Sciatic nerve (tissue), 2 donors: ENCODE measurements at regions not wholly inside any gene's neighbourhood (a gene's known extent, or its start where the extent isn't known, plus 50 kb on each side); places are given as distances from the start of the nearest gene placed in this dataset.
"Not testable (repeated sequence)": the region's sequence is repeated elsewhere in the genome, so short reads cannot be mapped to it uniquely, and the experiment has no call there.

Source experiments
- ATAC-seq: fragments of 200-7000 bp; cut with Tn5 transposase; one replicate; pipeline ENCODE4 v1.9.1; 2020; ENCODE audit warnings: mild to moderate bottlenecking, moderate library complexity
- DNase-seq: peaks from one replicate; pipeline ENCODE4 v3.0.0-alpha.2; 2020; ENCODE audit warnings: low spot score
- intact Hi-C: fragments of 100-400 bp; cut with DNase I; formaldehyde crosslinking; loops from one replicate; pipeline ENCODE4 v1.14.2; 2022
- donor health status: DM: no; HTN: no; CAD: no.
- donor health status: DM: no; HTN: no; CAD: no.

GRCh38 chr9:94033383-94033782 is 50.9 kb upstream of the PTPDC1 start:
- ATAC-seq (no peak), DNase-seq (no peak)
- intact Hi-C loops, result no loop called here

DNA sequence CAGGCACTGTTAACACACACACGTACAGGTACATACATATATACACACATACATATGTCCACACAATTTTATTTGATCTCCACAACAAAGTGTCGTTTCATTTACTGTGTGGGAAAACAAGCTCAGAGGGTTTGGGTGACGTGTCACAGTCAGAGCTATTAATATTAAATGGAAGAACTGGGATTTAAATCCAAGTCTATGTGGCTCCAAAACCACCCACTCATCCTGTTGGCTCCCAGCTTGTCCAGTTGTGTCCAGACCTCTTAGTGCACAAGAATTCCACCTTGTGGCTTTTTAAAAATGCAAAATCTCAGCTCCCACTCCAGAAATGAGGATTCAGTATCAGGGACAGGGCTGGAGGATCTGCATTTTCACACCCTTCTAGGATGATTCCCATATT is 52.3 kb upstream of the PTPDC1 start:
- DNase-seq (no peak), ATAC-seq (no peak)
- intact Hi-C loops, result no loop called here

DNA sequence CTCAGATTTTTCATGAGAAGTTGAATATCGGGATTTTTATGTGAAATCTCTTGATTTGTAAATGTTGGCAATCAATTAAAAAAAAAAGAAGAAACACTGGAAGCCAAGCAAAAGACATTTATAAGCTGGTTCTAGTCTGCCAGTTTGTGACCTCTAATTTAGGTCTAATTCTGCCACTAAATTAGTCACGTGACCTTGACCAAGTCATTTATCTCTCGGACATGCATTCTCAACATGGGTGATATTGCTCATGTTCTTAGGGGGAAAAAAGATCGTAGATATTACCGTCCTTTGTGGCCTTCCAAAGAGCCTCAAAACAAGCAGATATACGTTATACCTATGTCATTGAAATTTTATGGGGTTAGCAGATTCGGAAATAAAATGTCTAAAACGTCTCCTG is 52.9 kb upstream of the PTPDC1 start:
- intact Hi-C loops, result no loop called here
- DNase-seq (no peak), ATAC-seq (no peak)

DNA sequence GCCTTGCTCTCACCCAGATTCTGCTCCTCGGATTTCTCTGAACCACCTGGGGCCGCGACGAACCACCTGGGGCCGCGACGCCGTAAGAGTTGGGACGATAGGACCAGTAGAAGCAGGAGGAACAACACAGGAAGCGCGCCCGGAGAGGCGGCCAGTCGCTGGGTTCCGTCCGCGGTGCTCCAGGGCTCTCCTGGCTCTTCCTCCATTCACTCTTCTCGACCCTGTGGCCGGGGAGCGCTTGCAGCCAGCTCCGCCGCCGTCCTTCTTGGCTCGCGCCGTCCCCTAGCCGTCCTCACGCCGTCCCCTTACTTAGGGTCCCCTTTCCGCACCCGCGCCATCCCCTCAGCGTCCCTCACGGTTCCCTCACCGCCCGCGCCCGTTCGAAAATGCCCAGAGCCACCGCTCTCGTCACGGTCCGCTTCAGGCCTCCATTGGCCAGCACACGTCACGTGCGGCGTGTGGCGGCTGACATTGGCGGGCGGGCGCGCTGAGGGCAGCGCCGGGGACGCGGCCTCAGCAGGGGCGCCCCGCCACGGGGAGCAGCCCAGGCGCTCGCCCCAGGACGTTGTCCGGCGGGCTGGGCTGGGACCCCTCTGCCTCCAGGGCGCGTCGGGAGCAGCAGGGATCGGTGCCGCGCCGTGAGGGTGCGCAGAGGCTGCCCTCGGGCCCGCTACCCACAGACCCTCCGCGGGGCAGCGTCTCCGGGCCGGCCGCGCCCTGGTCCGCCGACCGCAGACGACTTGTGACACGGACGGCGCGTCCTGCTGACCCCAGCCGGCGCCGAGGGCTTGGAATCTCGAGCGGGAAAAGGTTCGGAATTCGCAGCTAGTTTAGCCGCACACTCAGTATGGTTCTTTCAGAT is 53.7 kb upstream of the PTPDC1 start:
- intact Hi-C loops, result no loop called here
- peak; percentile 100 for ATAC-seq
- peak; percentile 93 for DNase-seq

DNA sequence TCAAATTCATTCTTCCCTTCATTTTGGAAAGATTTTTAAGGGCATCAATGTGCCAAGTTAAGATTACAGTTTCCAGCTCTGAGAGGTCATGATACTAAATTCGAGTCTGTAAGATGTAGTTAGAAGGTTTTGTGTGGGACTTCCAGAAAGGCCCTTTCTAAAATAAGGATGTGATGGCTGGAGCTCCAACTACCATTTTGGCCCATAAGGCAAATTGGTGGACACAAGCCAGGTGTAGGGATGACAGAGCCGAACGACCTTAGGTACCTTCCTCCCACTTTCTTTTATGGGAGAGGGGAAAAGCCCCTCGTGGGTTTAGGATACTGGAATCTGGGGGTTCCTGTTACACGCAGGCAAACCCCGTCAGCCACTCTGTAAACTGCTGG is 54.3 kb upstream of the PTPDC1 start:
- no peak for DNase-seq
- intact Hi-C loops, result loop anchor here (1.0 to 2.0 kb wide), 2 partner anchors 12 to 71 kb away; no protein-coding TSS in a partner anchor
- no peak for ATAC-seq

- intact Hi-C loops, result no loop called here
- no peak for DNase-seq
- no peak for ATAC-seq
These were observed 57.4 kb upstream of the PTPDC1 start for GRCh38 chr9:94026816-94027215.

GRCh38 chr9:94022476-94022875 is 61.8 kb upstream of the PTPDC1 start:
- ATAC-seq, DNase-seq, intact Hi-C loops: not testable (repeated sequence)

DNA sequence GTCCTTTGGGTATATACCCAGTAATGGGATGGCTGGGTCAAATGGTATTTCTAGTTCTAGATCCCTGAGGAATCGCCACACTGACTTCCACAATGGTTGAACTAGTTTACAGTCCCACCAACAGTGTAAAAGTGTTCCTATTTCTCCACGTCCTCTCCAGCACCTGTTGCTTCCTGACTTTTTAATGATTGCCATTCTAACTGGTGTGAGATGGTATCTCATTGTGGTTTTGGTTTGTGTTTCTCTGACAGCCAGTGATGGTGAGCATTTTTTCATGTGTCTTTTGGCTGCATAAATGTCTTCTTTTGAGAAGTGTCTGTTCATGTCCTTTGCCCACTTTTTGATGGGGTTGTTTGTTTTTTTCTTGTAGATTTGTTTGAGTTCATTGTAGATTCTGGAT is 63.4 kb upstream of the PTPDC1 start:
- intact Hi-C loops, ATAC-seq, DNase-seq: not testable (repeated sequence)

DNA sequence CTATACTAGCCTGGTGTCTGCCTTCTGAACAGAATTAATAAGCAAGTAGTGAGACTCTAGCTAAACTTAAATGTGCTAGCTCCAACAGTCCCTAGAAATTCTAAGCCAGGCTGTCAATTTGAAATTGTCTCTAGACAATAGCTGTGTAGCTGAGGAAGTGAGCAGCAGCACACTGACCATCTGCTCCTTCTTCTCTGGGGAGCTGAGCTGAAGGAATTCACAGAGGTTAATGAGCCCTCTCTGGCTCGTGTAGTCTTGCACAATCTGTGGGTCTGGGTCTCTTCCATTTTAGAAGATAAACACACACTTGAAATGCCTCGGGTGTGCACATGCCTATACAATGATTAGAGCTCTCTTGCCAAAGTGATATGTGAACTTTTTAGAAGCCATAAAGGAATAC is 63.5 kb upstream of the BARX1 start:
- ATAC-seq (peak; percentile 78), DNase-seq (no peak)
- intact Hi-C loops, result no loop called here

DNA sequence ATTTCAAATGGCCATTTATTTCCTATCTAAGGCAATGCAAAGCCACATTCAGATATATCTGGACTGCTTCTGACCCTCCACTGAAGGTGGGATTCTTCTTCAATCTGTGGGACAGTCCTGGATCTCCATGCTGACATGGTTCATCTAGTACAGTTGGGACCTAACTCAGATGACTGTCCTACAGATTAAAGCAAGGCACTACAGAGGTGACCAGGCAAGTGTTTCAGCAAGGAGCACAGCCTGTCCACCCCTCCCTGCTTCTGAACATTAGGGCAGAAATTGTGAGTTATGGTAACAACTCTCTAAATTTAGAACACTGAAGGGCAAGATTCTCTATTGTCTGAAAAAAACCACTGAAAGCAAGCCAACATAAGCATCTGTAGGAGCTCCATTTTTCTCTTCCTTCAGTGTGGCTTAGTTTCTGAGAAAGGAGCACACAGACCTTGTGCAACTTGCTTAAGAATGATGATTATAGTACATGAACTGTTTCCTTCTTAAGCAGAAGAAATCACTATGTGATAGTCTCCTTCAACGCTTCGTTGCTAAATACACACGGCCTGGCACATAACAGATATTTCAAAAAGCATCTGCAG is 62.9 kb upstream of the BARX1 start:
- intact Hi-C loops, result no loop called here
- DNase-seq, result no peak
- peak; percentile 80 for ATAC-seq

DNA sequence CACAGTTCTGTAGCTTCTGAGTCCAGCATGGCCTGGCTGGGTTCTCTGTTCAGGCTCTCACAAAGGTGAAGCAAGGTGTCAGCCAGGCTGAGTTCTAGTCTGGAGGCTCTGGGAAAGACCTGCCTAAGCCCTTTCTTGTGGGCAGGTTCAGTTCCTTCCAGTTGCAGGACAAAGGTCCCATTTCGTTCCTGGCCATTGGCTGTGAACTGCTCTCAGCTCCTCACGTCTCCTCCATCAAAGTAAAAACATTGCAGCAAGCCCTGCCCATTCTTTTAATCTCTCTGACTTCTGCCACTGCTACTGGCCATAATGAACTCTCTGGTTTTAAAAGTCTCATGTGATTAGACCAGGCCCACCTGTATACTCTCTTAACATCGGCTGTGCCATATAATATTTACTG is 61.6 kb upstream of the BARX1 start:
- ATAC-seq (no peak), DNase-seq (no peak)
- intact Hi-C loops, result no loop called here

DNA sequence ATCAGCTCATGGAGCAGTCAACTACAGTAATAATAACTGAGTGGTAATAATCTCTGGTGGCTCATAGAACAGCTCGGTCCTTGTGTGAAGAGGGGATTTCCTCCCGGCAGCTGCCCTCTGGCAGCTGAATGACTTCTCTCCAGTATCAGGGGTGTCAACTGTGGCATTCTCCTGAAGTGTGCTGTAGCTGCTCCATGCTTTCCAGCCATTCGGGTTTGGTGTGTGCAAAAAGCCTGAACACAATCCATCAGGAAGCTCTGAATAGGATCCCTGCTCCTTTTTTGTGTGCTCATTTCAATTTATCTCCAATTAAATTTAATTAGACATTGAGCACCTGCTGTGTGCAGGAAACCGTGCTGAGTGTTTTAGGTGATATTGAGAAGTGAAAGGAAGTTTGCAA is 59.8 kb upstream of the BARX1 start:
- no peak for DNase-seq
- ATAC-seq, result no peak
- intact Hi-C loops, result no loop called here

- DNase-seq (no peak), ATAC-seq (no peak)
- intact Hi-C loops, result no loop called here
These were observed 59.0 kb upstream of the BARX1 start for GRCh38 chr9:94014066-94014654.

DNA sequence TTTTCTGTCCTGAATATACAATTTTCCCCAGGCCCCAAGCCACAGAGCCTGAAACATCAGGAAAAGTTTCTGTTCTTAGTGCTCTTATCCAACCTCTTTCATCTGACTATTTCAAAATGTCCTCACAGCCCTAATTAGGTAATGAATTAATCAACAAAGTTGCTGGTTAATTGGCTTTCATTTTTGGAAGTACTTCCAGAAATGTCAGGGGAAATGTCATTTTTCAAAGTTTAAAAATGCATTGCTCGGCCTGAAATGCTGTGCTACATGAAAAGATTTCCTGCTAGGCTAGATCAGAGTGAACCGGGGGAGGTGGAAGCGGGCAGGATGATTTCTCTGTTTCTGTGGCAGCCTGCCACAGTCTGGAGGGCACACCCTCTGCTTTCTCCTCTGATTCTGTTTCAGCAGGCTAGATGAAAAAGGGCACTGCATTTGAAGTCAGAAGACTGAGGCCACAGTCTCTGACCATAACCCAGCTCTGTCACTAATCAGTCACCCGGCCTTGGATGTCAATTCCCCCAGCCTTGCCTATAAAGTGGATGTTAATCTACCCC is 55.9 kb upstream of the BARX1 start:
- DNase-seq (no peak), ATAC-seq (peak; percentile 60)
- intact Hi-C loops, result no loop called here

- ATAC-seq (no peak), DNase-seq (no peak)
- intact Hi-C loops, result no loop called here
These were observed 50.2 kb upstream of the BARX1 start for GRCh38 chr9:94005272-94005901.
